ENCODE measurements at regions not wholly inside any gene's neighbourhood (a gene's known extent, or its start where the extent isn't known, plus 50 kb on each side); places are given as distances from the start of the nearest gene placed in this dataset.

DNA sequence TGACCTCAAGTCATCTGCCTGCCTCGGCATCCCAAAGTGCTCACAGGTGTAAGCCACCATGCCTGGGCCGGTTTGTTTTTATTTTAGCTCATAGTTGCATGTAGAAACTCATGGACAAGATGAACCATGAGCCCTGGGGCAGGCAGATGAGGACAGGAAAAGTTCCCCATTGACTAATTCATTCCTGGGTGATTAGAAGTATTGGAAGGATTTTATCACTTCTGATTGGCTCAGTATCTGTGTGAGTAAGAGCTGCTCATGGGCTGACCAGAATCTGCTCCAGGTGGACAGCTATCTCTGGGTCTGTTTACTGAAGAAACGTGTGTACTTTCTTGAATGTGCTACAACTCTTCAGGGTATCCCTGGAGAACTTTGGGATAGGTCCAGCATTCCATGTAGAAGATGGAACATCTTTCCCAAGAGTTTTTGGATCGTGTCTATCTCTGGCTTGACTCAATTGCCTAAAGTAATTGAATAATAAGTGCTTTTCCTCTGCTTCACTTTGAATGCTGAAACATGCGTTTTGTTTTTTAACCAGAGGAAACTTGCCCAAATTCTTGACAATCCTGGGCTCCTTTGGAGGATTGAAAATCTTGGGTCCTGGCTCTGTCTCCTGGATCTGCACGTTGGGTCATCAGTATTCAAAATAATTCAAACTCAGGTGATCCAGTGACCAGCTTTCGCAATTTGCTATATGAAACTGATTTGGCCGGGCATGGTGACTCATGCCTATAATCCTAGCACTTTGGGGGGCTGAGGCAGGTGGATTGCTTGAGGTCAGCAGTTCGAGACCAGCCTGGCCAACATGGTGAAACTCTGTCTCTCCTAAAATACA lies 88.6 kb upstream of the DHRSX start:
- TF ChIP-seq POLR2A (IDR thresholded peaks at IDR 0.05; ENCODE audit: low read depth, low read length) (no peak), POLR2AphosphoS5 (IDR thresholded peaks at IDR 0.05; ENCODE audit: insufficient read depth, low read depth, low read length) (no peak), EZH2 (IDR thresholded peaks at IDR 0.05; ENCODE audit: borderline replicate concordance, low read depth, low read length, severe bottlenecking) (no peak), MYC (IDR thresholded peaks at IDR 0.05; ENCODE audit: low read depth, low read length) (no peak), FOS (IDR thresholded peaks at IDR 0.05; ENCODE audit: borderline replicate concordance, insufficient read depth, low read length) (no peak), JUN (IDR thresholded peaks at IDR 0.05; ENCODE audit: borderline replicate concordance, insufficient read depth, insufficient read length, low read depth) (no peak)
- TF ChIP-seq, protein P1, sequence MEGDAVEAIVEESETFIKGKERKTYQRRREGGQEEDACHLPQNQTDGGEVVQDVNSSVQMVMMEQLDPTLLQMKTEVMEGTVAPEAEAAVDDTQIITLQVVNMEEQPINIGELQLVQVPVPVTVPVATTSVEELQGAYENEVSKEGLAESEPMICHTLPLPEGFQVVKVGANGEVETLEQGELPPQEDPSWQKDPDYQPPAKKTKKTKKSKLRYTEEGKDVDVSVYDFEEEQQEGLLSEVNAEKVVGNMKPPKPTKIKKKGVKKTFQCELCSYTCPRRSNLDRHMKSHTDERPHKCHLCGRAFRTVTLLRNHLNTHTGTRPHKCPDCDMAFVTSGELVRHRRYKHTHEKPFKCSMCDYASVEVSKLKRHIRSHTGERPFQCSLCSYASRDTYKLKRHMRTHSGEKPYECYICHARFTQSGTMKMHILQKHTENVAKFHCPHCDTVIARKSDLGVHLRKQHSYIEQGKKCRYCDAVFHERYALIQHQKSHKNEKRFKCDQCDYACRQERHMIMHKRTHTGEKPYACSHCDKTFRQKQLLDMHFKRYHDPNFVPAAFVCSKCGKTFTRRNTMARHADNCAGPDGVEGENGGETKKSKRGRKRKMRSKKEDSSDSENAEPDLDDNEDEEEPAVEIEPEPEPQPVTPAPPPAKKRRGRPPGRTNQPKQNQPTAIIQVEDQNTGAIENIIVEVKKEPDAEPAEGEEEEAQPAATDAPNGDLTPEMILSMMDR (IDR thresholded peaks at IDR 0.05; ENCODE audit: extremely low read depth in 1 of 2, insufficient read depth in 1 of 2, low read depth in 1 of 2, low read length in 2 of 2) = no peak
- TF ChIP-seq, protein P2, sequence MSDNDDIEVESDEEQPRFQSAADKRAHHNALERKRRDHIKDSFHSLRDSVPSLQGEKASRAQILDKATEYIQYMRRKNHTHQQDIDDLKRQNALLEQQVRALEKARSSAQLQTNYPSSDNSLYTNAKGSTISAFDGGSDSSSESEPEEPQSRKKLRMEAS (IDR thresholded peaks at IDR 0.05; ENCODE audit: insufficient read depth, insufficient read length) = no peak

All from endothelial cell of umbilical vein (primary cell).